Upper lobe of left lung (tissue), 6 donors: ENCODE measurements at regions not wholly inside any gene's neighbourhood (a gene's known extent, or its start where the extent isn't known, plus 50 kb on each side); places are given as distances from the start of the nearest gene placed in this dataset.

Experiments used
- ATAC-seq, 2 donors: fragments of 200-7000 bp; cut with Tn5 transposase; one replicate each; pipeline ENCODE4 v1.9.1; 2022; ENCODE audit warnings: mild to moderate bottlenecking in 2 of 2, moderate library complexity in 2 of 2; ENCODE audit not compliant: low FRiP score in 2 of 2
- DNase-seq, 2 donors: peaks; one replicate each; pipeline ENCODE4 v3.0.0-alpha.2; 2019 to 2020
- H3K27ac ChIP-seq, 4 donors: fragments of 200-600 bp; sonication (generic); one replicate each; pipeline ENCODE4 v1.5.1; 2016 to 2019
- H3K27me3 ChIP-seq, 4 donors: fragments of 200-600 bp; sonication (generic); one replicate each; pipeline ENCODE4 v1.5.1; 2017 to 2019
- H3K36me3 ChIP-seq, 4 donors: fragments of 200-600 bp; sonication (generic); one replicate each; pipeline ENCODE4 v1.5.1; 2016 to 2019
- H3K4me1 ChIP-seq, 4 donors: fragments of 200-600 bp; sonication (generic); one replicate each; pipeline ENCODE4 v1.5.1; 2018 to 2019
- H3K4me3 ChIP-seq, 4 donors: fragments of 200-600 bp; sonication (generic); one replicate each; pipeline ENCODE4 v1.5.1; 2017 to 2019; ENCODE audit warnings: mild to moderate bottlenecking in 2 of 4, moderate library complexity in 1 of 4
- H3K9me3 ChIP-seq, 4 donors: fragments of 200-600 bp; sonication (generic); one replicate each; pipeline ENCODE4 v1.5.1; 2018 to 2019
- CTCF ChIP-seq, 6 experiments: fragments of 450-650 bp in 4 of 6; fragments of 200-600 bp in 2 of 6; sonication (generic) in 2 of 6; IDR thresholded peaks; one replicate each; pipeline ENCODE4 v1.5.1; 2016 to 2019; ENCODE audit warnings: antibody characterized with exemption in 6 of 6
- EP300 ChIP-seq, 4 donors: sonication (generic); formaldehyde crosslinking; IDR thresholded peaks; one replicate each; pipeline ENCODE4 v1.5.1; 2017; ENCODE audit warnings: antibody characterized with exemption in 4 of 4, control low read depth in 2 of 4
- POLR2A ChIP-seq, 4 donors: fragments of 450-650 bp; IDR thresholded peaks; one replicate each; pipeline ENCODE4 v1.5.1; 2016 to 2017; ENCODE audit warnings: antibody characterized with exemption in 4 of 4, mild to moderate bottlenecking in 2 of 4
- POLR2AphosphoS5 ChIP-seq, 2 donors: sonication (generic); formaldehyde crosslinking; IDR thresholded peaks; one replicate each; pipeline ENCODE4 v1.5.1; 2017; ENCODE audit warnings: antibody characterized with exemption in 2 of 2
- WGBS, 2 donors: methylation state at CpG; one replicate each; pipeline ENCODE4 v1.1.5; 2017 to 2018; 5-methylcytosine and 5-hydroxymethylcytosine counted together
- donor health status: DM: no; HTN: no; CAD: no; lungs with moderate emphysema.
- donor health status: DM: no; HTN: yes; CAD: no; lungs with severe emphysema.

DNA sequence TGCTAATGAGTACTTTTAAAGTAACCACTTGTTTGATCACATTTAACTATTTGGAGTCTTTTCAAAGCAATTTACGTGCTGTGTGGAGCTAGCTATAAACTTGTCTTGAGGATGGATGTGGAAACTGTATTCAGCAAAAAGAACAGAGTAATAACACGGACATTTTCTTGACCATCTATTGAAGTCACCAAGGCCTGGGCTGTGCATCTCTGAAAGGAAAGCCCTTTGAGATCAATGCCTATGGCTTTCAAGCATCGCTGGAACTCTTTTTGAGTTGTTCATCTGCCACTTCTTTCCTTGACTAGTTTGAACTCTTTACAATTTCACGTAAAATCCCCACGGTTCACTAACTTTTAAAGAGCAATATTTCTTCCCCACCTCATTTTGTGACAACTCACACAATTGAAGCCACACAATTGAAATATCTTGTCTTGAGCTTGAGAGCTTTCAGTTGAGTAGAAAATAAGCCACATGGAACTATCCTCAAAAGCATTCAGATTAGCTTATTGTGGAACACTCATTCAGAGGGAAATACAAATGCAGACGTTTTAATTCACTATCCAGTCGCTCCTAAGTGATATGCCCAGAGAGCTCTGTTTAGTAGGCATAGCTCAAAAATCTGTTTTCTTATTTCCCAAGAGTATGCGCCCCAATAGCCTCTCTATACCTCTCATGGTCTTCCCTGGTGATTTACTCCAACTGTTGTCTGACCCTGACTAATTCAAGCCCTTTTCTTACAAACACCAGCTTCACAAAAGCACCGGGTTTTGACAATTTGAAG, 134.9 kb upstream of the SLITRK2 start:
- Histone ChIP-seq H3K4me1 (no peaks in the 10 kb centered on the region), H3K9me3 (no peaks in the 10 kb centered on the region), H3K27ac (no peak overlapping the region), H3K4me3 (no peak overlapping the region), H3K36me3 (no peaks in the 10 kb centered on the region), H3K27me3 (no peaks in the 10 kb centered on the region)
- TF ChIP-seq POLR2A (IDR thresholded peaks at IDR 0.05) (no peak), CTCF (IDR thresholded peaks at IDR 0.05) (no peak), POLR2AphosphoS5 (IDR thresholded peaks at IDR 0.05) (no peak), EP300 (IDR thresholded peaks at IDR 0.05) (no peak)
- DNase-seq (no peak), ATAC-seq (no peak)
- 68 to 82% methylated on average over 9 of the region's 9 CpGs for WGBS, 2 donors

DNA sequence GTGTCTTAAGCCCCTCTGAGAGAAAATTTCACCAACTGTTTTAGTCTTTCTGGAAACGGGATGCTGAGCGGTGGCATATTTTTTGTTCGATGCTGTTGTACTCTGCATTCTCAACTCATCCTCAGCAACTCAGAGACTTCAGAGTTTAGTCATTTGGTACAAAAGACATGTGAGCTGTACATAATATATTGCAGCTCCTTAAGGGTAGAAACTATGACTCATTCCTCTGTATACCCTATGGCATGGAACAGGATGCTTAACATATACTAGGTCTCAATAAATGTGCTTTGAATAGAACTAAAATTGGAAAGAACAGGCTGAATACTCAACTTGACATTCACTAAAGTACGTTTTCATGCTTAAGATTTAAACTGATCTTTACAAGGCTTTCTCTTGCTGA, 130.5 kb upstream of the SLITRK2 start:
- Histone ChIP-seq H3K9me3 (no peaks in the 10 kb centered on the region), H3K36me3 (no peaks in the 10 kb centered on the region), H3K27ac (no peak overlapping the region), H3K4me3 (no peak overlapping the region), H3K27me3 (no peaks in the 10 kb centered on the region), H3K4me1 (no peaks in the 10 kb centered on the region)
- WGBS, 2 donors = 76 to 88% methylated on average over 4 of the region's 4 CpGs
- no peak for TF ChIP-seq POLR2AphosphoS5 (IDR thresholded peaks at IDR 0.05)
- TF ChIP-seq EP300 (IDR thresholded peaks at IDR 0.05) = no peak
- TF ChIP-seq POLR2A (IDR thresholded peaks at IDR 0.05) = no peak
- TF ChIP-seq CTCF (IDR thresholded peaks at IDR 0.05) = no peak
- DNase-seq (no peak), ATAC-seq (no peak)

GRCh38 chrX:145687707-145688106, 129.9 kb upstream of the SLITRK2 start:
- no peak for TF ChIP-seq EP300 (IDR thresholded peaks at IDR 0.05)
- Histone ChIP-seq H3K4me1 (no peaks in the 10 kb centered on the region), H3K36me3 (no peaks in the 10 kb centered on the region), H3K9me3 (no peaks in the 10 kb centered on the region), H3K27ac (no peak overlapping the region), H3K4me3 (no peak overlapping the region), H3K27me3 (no peaks in the 10 kb centered on the region)
- ATAC-seq (no peak), DNase-seq (no peak)
- WGBS, 2 donors = 71 to 90% methylated on average over 1 of the region's 1 CpG

GRCh38 chrX:145694048-145694447, 123.6 kb upstream of the SLITRK2 start:
- no peaks in the 10 kb centered on the region for H3K4me1 ChIP-seq
- ATAC-seq = no peak
- H3K4me3 ChIP-seq = no peak overlapping the region
- H3K27ac ChIP-seq = no peak overlapping the region
- H3K27me3 ChIP-seq = no peaks in the 10 kb centered on the region
- WGBS, 2 donors = 75 to 88% methylated on average over 3 of the region's 3 CpGs
- no peaks in the 10 kb centered on the region for H3K36me3 ChIP-seq
- no peak for TF ChIP-seq POLR2AphosphoS5 (IDR thresholded peaks at IDR 0.05)
- TF ChIP-seq CTCF (IDR thresholded peaks at IDR 0.05) = no peak
- no peak for TF ChIP-seq EP300 (IDR thresholded peaks at IDR 0.05)
- no peak for TF ChIP-seq POLR2A (IDR thresholded peaks at IDR 0.05)
- H3K9me3 ChIP-seq = no peaks in the 10 kb centered on the region
- no peak for DNase-seq

GRCh38 chrX:145715641-145716138, 101.9 kb upstream of the SLITRK2 start:
- Histone ChIP-seq H3K36me3 (no peaks in the 10 kb centered on the region), H3K4me1 (no peaks in the 10 kb centered on the region), H3K9me3 (no peaks in the 10 kb centered on the region), H3K27me3 (no peaks in the 10 kb centered on the region), H3K4me3 (no peak overlapping the region), H3K27ac (no peak overlapping the region)
- DNase-seq = no peak
- no peak for TF ChIP-seq POLR2A (IDR thresholded peaks at IDR 0.05)
- no peak for TF ChIP-seq CTCF (IDR thresholded peaks at IDR 0.05)
- TF ChIP-seq EP300 (IDR thresholded peaks at IDR 0.05) = no peak
- no peak for TF ChIP-seq POLR2AphosphoS5 (IDR thresholded peaks at IDR 0.05)
- WGBS, 2 donors = 52 to 70% methylated on average over 5 of the region's 5 CpGs
- ATAC-seq = no peak
